ENCODE measurements at regions not wholly inside any gene's neighbourhood (a gene's known extent, or its start where the extent isn't known, plus 50 kb on each side); places are given as distances from the start of the nearest gene placed in this dataset.

- no peak for DNase-seq (ENCODE audit: low spot score)
- Mint-ChIP-seq H3K27ac (peak overlapping the region; percentile 18), H3K9me3 (peaks cover 6% of the 10 kb centered on the region), H3K4me1 (ENCODE audit: low read depth) (peaks cover 8% of the 10 kb centered on the region), H3K27me3 (ENCODE audit: insufficient read depth) (peaks cover 4% of the 10 kb centered on the region), H3K36me3 (ENCODE audit: low read depth) (no peaks in the 10 kb centered on the region), H3K4me3 (no peak overlapping the region)
- intact Hi-C loops (cut with micrococcal nuclease) = loop anchor here (1.0 kb wide), 1 partner anchor 18 kb away; no protein-coding TSS in a partner anchor
Measured at GRCh38 chr3:150097588-150097890, 126.8 kb upstream of the PFN2 start.

GRCh38 chr3:150096700-150097587 lies 126.2 kb upstream of the PFN2 start:
- H3K4me1 Mint-ChIP-seq (ENCODE audit: low read depth) = peaks cover 8% of the 10 kb centered on the region
- no peaks in the 10 kb centered on the region for H3K36me3 Mint-ChIP-seq (ENCODE audit: low read depth)
- H3K27me3 Mint-ChIP-seq (ENCODE audit: insufficient read depth) = peaks cover 4% of the 10 kb centered on the region
- H3K4me3 Mint-ChIP-seq = no peak overlapping the region
- intact Hi-C loops (cut with micrococcal nuclease) = loop anchor here (1.0 kb wide), 1 partner anchor 18 kb away; no protein-coding TSS in a partner anchor
- no peak for DNase-seq (ENCODE audit: low spot score)
- peaks cover 6% of the 10 kb centered on the region for H3K9me3 Mint-ChIP-seq
- H3K27ac Mint-ChIP-seq = peak overlapping the region; percentile 18

GRCh38 chr3:150094150-150094933 lies 123.6 kb upstream of the PFN2 start:
- H3K4me3 Mint-ChIP-seq = no peak overlapping the region
- no peak overlapping the region for H3K27ac Mint-ChIP-seq
- H3K27me3 Mint-ChIP-seq (ENCODE audit: insufficient read depth) = peaks cover 5% of the 10 kb centered on the region
- no peaks in the 10 kb centered on the region for H3K9me3 Mint-ChIP-seq
- intact Hi-C loops (cut with micrococcal nuclease) = no loop called here
- peaks cover 8% of the 10 kb centered on the region for H3K4me1 Mint-ChIP-seq (ENCODE audit: low read depth)
- H3K36me3 Mint-ChIP-seq (ENCODE audit: low read depth) = no peaks in the 10 kb centered on the region
- no peak for DNase-seq (ENCODE audit: low spot score)

GRCh38 chr3:150091626-150092025 lies 120.9 kb upstream of the PFN2 start:
- Mint-ChIP-seq H3K4me1 (ENCODE audit: low read depth) (no peaks in the 10 kb centered on the region), H3K9me3 (no peaks in the 10 kb centered on the region), H3K27ac (no peak overlapping the region), H3K4me3 (no peak overlapping the region), H3K36me3 (ENCODE audit: low read depth) (no peaks in the 10 kb centered on the region), H3K27me3 (ENCODE audit: insufficient read depth) (peaks cover 9% of the 10 kb centered on the region)
- no peak for DNase-seq (ENCODE audit: low spot score)
- intact Hi-C loops (cut with micrococcal nuclease) = no loop called here

GRCh38 chr3:150090877-150091276 lies 120.2 kb upstream of the PFN2 start:
- Mint-ChIP-seq H3K27ac (no peak overlapping the region), H3K4me3 (no peak overlapping the region), H3K9me3 (no peaks in the 10 kb centered on the region), H3K4me1 (ENCODE audit: low read depth) (no peaks in the 10 kb centered on the region), H3K27me3 (ENCODE audit: insufficient read depth) (peaks cover 9% of the 10 kb centered on the region), H3K36me3 (ENCODE audit: low read depth) (no peaks in the 10 kb centered on the region)
- intact Hi-C loops (cut with micrococcal nuclease) = no loop called here
- DNase-seq (ENCODE audit: low spot score) = no peak

GRCh38 chr3:150090006-150090405 lies 119.3 kb upstream of the PFN2 start:
- intact Hi-C loops (cut with micrococcal nuclease) = no loop called here
- peaks cover 9% of the 10 kb centered on the region for H3K27me3 Mint-ChIP-seq (ENCODE audit: insufficient read depth)
- no peak overlapping the region for H3K4me3 Mint-ChIP-seq
- no peaks in the 10 kb centered on the region for H3K4me1 Mint-ChIP-seq (ENCODE audit: low read depth)
- H3K9me3 Mint-ChIP-seq = no peaks in the 10 kb centered on the region
- DNase-seq (ENCODE audit: low spot score) = no peak
- no peaks in the 10 kb centered on the region for H3K36me3 Mint-ChIP-seq (ENCODE audit: low read depth)
- H3K27ac Mint-ChIP-seq = no peak overlapping the region

- Mint-ChIP-seq H3K36me3 (ENCODE audit: low read depth) (no peaks in the 10 kb centered on the region), H3K9me3 (no peaks in the 10 kb centered on the region), H3K27me3 (ENCODE audit: insufficient read depth) (peaks cover 10% of the 10 kb centered on the region), H3K4me3 (no peak overlapping the region), H3K27ac (no peak overlapping the region), H3K4me1 (ENCODE audit: low read depth) (no peaks in the 10 kb centered on the region)
- intact Hi-C loops (cut with micrococcal nuclease) = no loop called here
- no peak for DNase-seq (ENCODE audit: low spot score)
Measured at GRCh38 chr3:150084128-150084527, 113.4 kb upstream of the PFN2 start.

- Mint-ChIP-seq H3K4me3 (no peak overlapping the region), H3K27me3 (ENCODE audit: insufficient read depth) (peaks cover 10% of the 10 kb centered on the region), H3K9me3 (no peaks in the 10 kb centered on the region), H3K36me3 (ENCODE audit: low read depth) (no peaks in the 10 kb centered on the region), H3K27ac (no peak overlapping the region), H3K4me1 (ENCODE audit: low read depth) (no peaks in the 10 kb centered on the region)
- no peak for DNase-seq (ENCODE audit: low spot score)
- intact Hi-C loops (cut with micrococcal nuclease) = no loop called here
Measured at GRCh38 chr3:150083655-150084042, 113.0 kb upstream of the PFN2 start.

- intact Hi-C loops (cut with micrococcal nuclease) = no loop called here
- H3K9me3 Mint-ChIP-seq = no peaks in the 10 kb centered on the region
- H3K27me3 Mint-ChIP-seq (ENCODE audit: insufficient read depth) = peaks cover 10% of the 10 kb centered on the region
- H3K36me3 Mint-ChIP-seq (ENCODE audit: low read depth) = no peaks in the 10 kb centered on the region
- no peaks in the 10 kb centered on the region for H3K4me1 Mint-ChIP-seq (ENCODE audit: low read depth)
- no peak overlapping the region for H3K4me3 Mint-ChIP-seq
- DNase-seq (ENCODE audit: low spot score) = no peak
- no peak overlapping the region for H3K27ac Mint-ChIP-seq
Measured at GRCh38 chr3:150082898-150083654, 112.4 kb upstream of the PFN2 start.

- no peaks in the 10 kb centered on the region for H3K36me3 Mint-ChIP-seq (ENCODE audit: low read depth)
- H3K27ac Mint-ChIP-seq = no peak overlapping the region
- no peak overlapping the region for H3K4me3 Mint-ChIP-seq
- intact Hi-C loops (cut with micrococcal nuclease) = no loop called here
- H3K4me1 Mint-ChIP-seq (ENCODE audit: low read depth) = no peaks in the 10 kb centered on the region
- DNase-seq (ENCODE audit: low spot score) = no peak
- H3K9me3 Mint-ChIP-seq = peaks cover 4% of the 10 kb centered on the region
- peaks cover 6% of the 10 kb centered on the region for H3K27me3 Mint-ChIP-seq (ENCODE audit: insufficient read depth)
Measured at GRCh38 chr3:150081084-150081483, 110.4 kb upstream of the PFN2 start.

- no peak overlapping the region for H3K4me3 Mint-ChIP-seq
- no peaks in the 10 kb centered on the region for H3K4me1 Mint-ChIP-seq (ENCODE audit: low read depth)
- peaks cover 6% of the 10 kb centered on the region for H3K9me3 Mint-ChIP-seq
- no peak for DNase-seq (ENCODE audit: low spot score)
- H3K36me3 Mint-ChIP-seq (ENCODE audit: low read depth) = no peaks in the 10 kb centered on the region
- no peak overlapping the region for H3K27ac Mint-ChIP-seq
- intact Hi-C loops (cut with micrococcal nuclease) = no loop called here
- peaks cover 6% of the 10 kb centered on the region for H3K27me3 Mint-ChIP-seq (ENCODE audit: insufficient read depth)
Measured at GRCh38 chr3:150080058-150080730, 109.5 kb upstream of the PFN2 start.

GRCh38 chr3:150079029-150079739 lies 108.5 kb upstream of the PFN2 start:
- Mint-ChIP-seq H3K27ac (no peak overlapping the region), H3K4me1 (ENCODE audit: low read depth) (no peaks in the 10 kb centered on the region), H3K4me3 (no peak overlapping the region)

More at GRCh38 chr3:150079029-150079739, 108.5 kb upstream of the PFN2 start:
- DNase-seq (ENCODE audit: low spot score) = no peak
- H3K9me3 Mint-ChIP-seq = peaks cover 6% of the 10 kb centered on the region
- intact Hi-C loops (cut with micrococcal nuclease) = no loop called here
- no peaks in the 10 kb centered on the region for H3K36me3 Mint-ChIP-seq (ENCODE audit: low read depth)
- peaks cover 6% of the 10 kb centered on the region for H3K27me3 Mint-ChIP-seq (ENCODE audit: insufficient read depth)
